Aorta (tissue), 5 donors: ENCODE measurements at regions not wholly inside any gene's neighbourhood (a gene's known extent, or its start where the extent isn't known, plus 50 kb on each side); places are given as distances from the start of the nearest gene placed in this dataset.

Experiments used
- ATAC-seq: fragments of 200-7000 bp; cut with Tn5 transposase; one replicate; pipeline ENCODE4 v1.9.1; 2022; ENCODE audit warnings: moderate library complexity; ENCODE audit not compliant: low FRiP score
- DNase-seq, 2 donors: peaks; one replicate each; pipeline ENCODE4 v3.0.0-alpha.2; 2020
- H3K27ac ChIP-seq, 2 donors: one replicate each; pipeline ENCODE4 v1.5.1; 2013; ENCODE audit warnings: low read length in 2 of 2, mild to moderate bottlenecking in 2 of 2, moderate library complexity in 2 of 2, control low read depth in 1 of 2, inconsistent platforms in 1 of 2, low read depth in 1 of 2
- H3K27me3 ChIP-seq, 2 donors: one replicate each; pipeline ENCODE4 v1.6.1; 2013; ENCODE audit warnings: control low read depth in 1 of 2, low read length in 1 of 2, mild to moderate bottlenecking in 1 of 2, moderate library complexity in 1 of 2; ENCODE audit not compliant: insufficient read depth in 2 of 2, control insufficient read depth in 1 of 2
- H3K36me3 ChIP-seq, 2 donors: one replicate each; pipeline ENCODE4 v1.6.1; 2013; ENCODE audit warnings: control low read depth in 1 of 2, low read length in 1 of 2, mild to moderate bottlenecking in 1 of 2; ENCODE audit not compliant: insufficient read depth in 2 of 2, control insufficient read depth in 1 of 2
- H3K4me1 ChIP-seq, 2 donors: one replicate each; pipeline ENCODE4 v1.6.1; 2013; ENCODE audit warnings: low read length in 2 of 2, control low read depth in 1 of 2, mild to moderate bottlenecking in 1 of 2, moderate library complexity in 1 of 2; ENCODE audit not compliant: insufficient read depth in 2 of 2, control insufficient read depth in 1 of 2
- H3K4me3 ChIP-seq, 2 donors: one replicate each; pipeline ENCODE4 v1.5.1; 2013; ENCODE audit warnings: low read length in 2 of 2, control low read depth in 1 of 2, mild to moderate bottlenecking in 1 of 2
- H3K9me3 ChIP-seq: one replicate; pipeline ENCODE4 v1.6.1; 2013; ENCODE audit warnings: mild to moderate bottlenecking, low read length; ENCODE audit not compliant: control insufficient read depth
- WGBS, 2 donors: extraction: QIAGEN DNeasy Blood & Tissue Kit; methylation state at CpG; one replicate each; pipeline ENCODE4 v1.1.7; 2013; 5-methylcytosine and 5-hydroxymethylcytosine counted together
- intact Hi-C, 2 donors: fragments of 100-400 bp; cut with DNase I; formaldehyde crosslinking; loops; one replicate each; pipeline versions ENCODE4 v1.14.2 to v1.15.0; 2022
- donor health status: healthy with polysubstance abuse.
- donor health status: Bipolar disorder and iron deficiency.
- donor health status: DM: no; HTN: no; CAD: no.
- donor health status: DM: no; HTN: no; CAD: no.
- donor health status: DM: yes; HTN: yes; CAD: no.

- intact Hi-C loops: no loop called here
- no peak overlapping the region for H3K27ac ChIP-seq
- H3K9me3 ChIP-seq: no peaks in the 10 kb centered on the region
- no peaks in the 10 kb centered on the region for H3K36me3 ChIP-seq
- H3K4me1 ChIP-seq: no peaks in the 10 kb centered on the region
- ATAC-seq: no peak
- 67 to 70% methylated on average over 11 of the region's 11 CpGs for WGBS, 2 donors
- no peak overlapping the region for H3K4me3 ChIP-seq
- H3K27me3 ChIP-seq: no peaks in the 10 kb centered on the region
- no peak for DNase-seq
Measured at GRCh38 chr12:123083661-123084571, 67.0 kb downstream of the PITPNM2 start.

DNA sequence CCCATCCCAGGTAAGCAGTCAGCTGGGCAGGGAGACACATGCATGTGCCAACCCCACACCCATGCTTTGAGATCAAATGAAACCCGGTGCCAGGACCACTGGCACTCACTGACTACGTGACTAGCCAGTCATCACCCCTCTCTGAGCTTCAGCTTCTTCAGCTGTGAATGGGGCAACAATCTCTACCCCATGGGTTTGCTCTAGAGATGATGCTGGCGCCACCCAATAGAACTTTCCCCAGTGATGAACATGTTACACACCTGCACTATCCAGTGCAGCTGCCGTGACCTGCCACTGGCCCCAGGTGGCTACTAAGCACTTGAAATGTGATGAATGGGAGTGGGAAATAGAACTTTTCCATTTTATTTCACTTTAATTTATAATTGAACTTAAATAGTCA lies 70.3 kb downstream of the PITPNM2 start:
- 93 to 95% methylated on average over 4 of the region's 4 CpGs for WGBS, 2 donors
- Histone ChIP-seq H3K27ac (no peak overlapping the region), H3K4me3 (no peak overlapping the region), H3K9me3 (no peaks in the 10 kb centered on the region), H3K4me1 (no peaks in the 10 kb centered on the region), H3K36me3 (no peaks in the 10 kb centered on the region), H3K27me3 (no peaks in the 10 kb centered on the region)
- intact Hi-C loops: no loop called here
- no peak for DNase-seq
- ATAC-seq: no peak

DNA sequence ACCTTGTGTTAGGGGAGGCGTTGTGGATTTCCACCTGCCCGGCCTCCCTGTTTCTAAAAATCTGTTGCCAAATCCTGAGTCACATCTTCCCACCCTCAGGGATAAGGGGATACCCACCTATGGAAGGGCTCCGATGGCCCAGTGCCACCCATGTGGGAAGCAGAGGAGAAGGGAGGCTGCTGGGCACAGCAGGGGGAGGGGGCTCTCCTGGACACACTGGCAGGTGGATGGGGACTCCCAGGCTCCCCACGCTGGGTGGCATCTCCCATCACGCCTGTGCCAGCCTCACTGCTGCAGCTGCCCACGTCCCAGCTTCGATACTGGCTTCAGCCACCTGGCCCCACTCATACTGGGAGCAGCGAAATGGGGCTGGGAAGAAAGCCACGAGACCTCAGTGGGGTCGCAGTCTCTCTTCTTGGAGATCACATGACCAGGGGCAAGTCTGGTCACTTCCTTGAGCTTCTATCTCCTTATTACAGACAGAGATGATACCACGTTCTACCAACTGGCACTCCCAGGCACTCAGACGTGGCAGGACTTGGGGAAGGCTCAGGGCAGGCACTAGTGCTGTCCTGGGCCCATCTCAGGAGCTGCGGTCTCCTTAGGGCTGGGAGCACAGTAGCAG lies 72.2 kb downstream of the PITPNM2 start:
- Histone ChIP-seq H3K27me3 (no peaks in the 10 kb centered on the region), H3K27ac (no peak overlapping the region), H3K36me3 (no peaks in the 10 kb centered on the region), H3K9me3 (no peaks in the 10 kb centered on the region), H3K4me1 (no peaks in the 10 kb centered on the region), H3K4me3 (no peak overlapping the region)
- ATAC-seq: no peak
- DNase-seq: no peak
- intact Hi-C loops: no loop called here
- WGBS, 2 donors: 93 to 94% methylated on average over 13 of the region's 13 CpGs

- no peak for DNase-seq
- no peak overlapping the region for H3K4me3 ChIP-seq
- no peaks in the 10 kb centered on the region for H3K36me3 ChIP-seq
- 92 to 94% methylated on average over 8 to 12 of the region's 12 CpGs for WGBS, 2 donors
- ATAC-seq: no peak
- intact Hi-C loops: no loop called here
- H3K27ac ChIP-seq: no peak overlapping the region
- no peaks in the 10 kb centered on the region for H3K4me1 ChIP-seq
- no peaks in the 10 kb centered on the region for H3K27me3 ChIP-seq
- no peaks in the 10 kb centered on the region for H3K9me3 ChIP-seq
Measured at GRCh38 chr12:123078120-123078465, 72.8 kb downstream of the PITPNM2 start.

GRCh38 chr12:123077298-123078119 lies 73.4 kb downstream of the PITPNM2 start:
- Histone ChIP-seq H3K9me3 (no peaks in the 10 kb centered on the region), H3K27me3 (no peaks in the 10 kb centered on the region), H3K36me3 (no peaks in the 10 kb centered on the region), H3K4me1 (no peaks in the 10 kb centered on the region), H3K4me3 (no peak overlapping the region), H3K27ac (no peak overlapping the region)
- ATAC-seq (no peak), DNase-seq (no peak)
- intact Hi-C loops: no loop called here
- WGBS, 2 donors: 93 to 94% methylated on average over 21 to 22 of the region's 22 CpGs

GRCh38 chr12:123076604-123077297 lies 74.1 kb downstream of the PITPNM2 start:
- no peak for ATAC-seq
- WGBS, 2 donors: 85 to 87% methylated on average over 11 of the region's 11 CpGs
- Histone ChIP-seq H3K4me1 (no peaks in the 10 kb centered on the region), H3K9me3 (no peaks in the 10 kb centered on the region), H3K27ac (no peak overlapping the region), H3K27me3 (no peaks in the 10 kb centered on the region), H3K36me3 (no peaks in the 10 kb centered on the region), H3K4me3 (no peak overlapping the region)
- DNase-seq: no peak
- intact Hi-C loops: no loop called here

GRCh38 chr12:123075646-123076171 lies 75.2 kb downstream of the PITPNM2 start:
- intact Hi-C loops: no loop called here
- WGBS, 2 donors: 52 to 57% methylated on average over 16 of the region's 16 CpGs
- Histone ChIP-seq H3K4me3 (no peak overlapping the region), H3K27ac (no peak overlapping the region), H3K9me3 (no peaks in the 10 kb centered on the region), H3K27me3 (no peaks in the 10 kb centered on the region), H3K4me1 (no peaks in the 10 kb centered on the region), H3K36me3 (no peaks in the 10 kb centered on the region)
- no peak for ATAC-seq
- no peak for DNase-seq

DNA sequence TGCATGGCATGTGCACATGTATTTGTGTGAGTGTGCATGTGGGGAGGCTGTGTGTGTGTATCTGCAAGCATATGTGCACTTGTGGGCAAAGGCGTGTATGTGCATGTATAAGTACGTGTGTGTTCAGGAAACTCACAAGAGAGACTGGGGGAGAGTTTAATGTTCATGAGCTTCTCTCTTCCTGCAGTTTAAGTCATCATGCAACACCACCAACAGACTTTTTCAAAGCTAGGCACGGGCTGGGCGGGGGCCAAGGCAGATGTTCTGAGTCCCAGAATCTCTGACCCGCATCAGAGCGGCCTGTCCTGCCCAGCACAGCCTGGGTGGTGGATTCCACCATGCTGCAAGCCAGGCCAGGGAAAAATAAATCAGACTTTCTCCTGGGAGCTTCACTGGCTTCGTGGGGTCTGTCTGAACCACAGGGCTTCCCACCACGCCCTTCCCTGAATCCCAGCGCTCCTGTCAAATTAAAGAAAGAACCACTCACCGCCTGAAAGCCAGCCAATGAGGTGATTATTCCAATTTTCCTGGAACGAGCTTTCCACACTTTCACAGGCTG lies 75.7 kb downstream of the PITPNM2 start:
- DNase-seq (no peak), ATAC-seq (no peak)
- H3K4me1 ChIP-seq: no peaks in the 10 kb centered on the region
- H3K4me3 ChIP-seq: no peak overlapping the region
- H3K36me3 ChIP-seq: no peaks in the 10 kb centered on the region
- WGBS, 2 donors: 81 to 86% methylated on average over 11 of the region's 11 CpGs
- H3K9me3 ChIP-seq: no peaks in the 10 kb centered on the region
- intact Hi-C loops: no loop called here
- no peaks in the 10 kb centered on the region for H3K27me3 ChIP-seq
- H3K27ac ChIP-seq: no peak overlapping the region
